ENCODE measurements at regions not wholly inside any gene's neighbourhood (a gene's known extent, or its start where the extent isn't known, plus 50 kb on each side); places are given as distances from the start of the nearest gene placed in this dataset.

GRCh38 chr16:26688699-26689098 is 378.0 kb upstream of the C16orf82 start:
- Mint-ChIP-seq H3K36me3 (ENCODE audit: low read depth) (no peaks in the 10 kb centered on the region), H3K27ac (no peak overlapping the region), H3K9me3 (peaks cover 4% of the 10 kb centered on the region), H3K4me3 (no peak overlapping the region), H3K4me1 (no peaks in the 10 kb centered on the region), H3K27me3 (peaks cover 19% of the 10 kb centered on the region)
- ATAC-seq (ENCODE audit: low read depth): no peak
- CTCF ChIA-PET: no interaction called here
- intact Hi-C loops (cut with micrococcal nuclease): no loop called here
- TF ChIP-seq CTCF (IDR thresholded peaks at IDR 0.05): no peak
- POLR2A ChIA-PET: no interaction called here
- no peak for DNase-seq

- TF ChIP-seq CTCF (IDR thresholded peaks at IDR 0.05): no peak
- ATAC-seq (ENCODE audit: low read depth) (no peak), DNase-seq (no peak)
- Mint-ChIP-seq H3K36me3 (ENCODE audit: low read depth) (no peaks in the 10 kb centered on the region), H3K27ac (no peak overlapping the region), H3K27me3 (peaks cover 30% of the 10 kb centered on the region), H3K9me3 (peaks cover 16% of the 10 kb centered on the region), H3K4me1 (no peaks in the 10 kb centered on the region), H3K4me3 (no peak overlapping the region)
- POLR2A ChIA-PET: no interaction called here
- CTCF ChIA-PET: no interaction called here
- intact Hi-C loops (cut with micrococcal nuclease): no loop called here
Measured at GRCh38 chr16:26692658-26693057, 374.1 kb upstream of the C16orf82 start.

- H3K4me3 Mint-ChIP-seq: no peak overlapping the region
- ATAC-seq (ENCODE audit: low read depth) (no peak), DNase-seq (no peak)
- peaks cover 18% of the 10 kb centered on the region for H3K27me3 Mint-ChIP-seq
- H3K36me3 Mint-ChIP-seq (ENCODE audit: low read depth): no peaks in the 10 kb centered on the region
- no peak overlapping the region for H3K27ac Mint-ChIP-seq
- H3K9me3 Mint-ChIP-seq: peaks cover 23% of the 10 kb centered on the region
- TF ChIP-seq CTCF (IDR thresholded peaks at IDR 0.05): no peak
- intact Hi-C loops (cut with micrococcal nuclease): no loop called here
- peaks cover 7% of the 10 kb centered on the region for H3K4me1 Mint-ChIP-seq
- POLR2A ChIA-PET: no interaction called here
- CTCF ChIA-PET: no interaction called here
Measured at GRCh38 chr16:26697807-26698206, 368.9 kb upstream of the C16orf82 start.

- Mint-ChIP-seq H3K27me3 (peaks cover 16% of the 10 kb centered on the region), H3K4me1 (peaks cover 7% of the 10 kb centered on the region), H3K9me3 (peaks cover 15% of the 10 kb centered on the region), H3K27ac (no peak overlapping the region), H3K36me3 (ENCODE audit: low read depth) (no peaks in the 10 kb centered on the region), H3K4me3 (no peak overlapping the region)
- intact Hi-C loops (cut with micrococcal nuclease): no loop called here
- no peak for ATAC-seq (ENCODE audit: low read depth)
- ChIA-PET CTCF (no interaction called here), POLR2A (no interaction called here)
- no peak for TF ChIP-seq CTCF (IDR thresholded peaks at IDR 0.05)
- DNase-seq: no peak
Measured at GRCh38 chr16:26700250-26700649, 366.5 kb upstream of the C16orf82 start.

GRCh38 chr16:26701243-26701886 is 365.4 kb upstream of the C16orf82 start:
- no peak for DNase-seq
- H3K4me1 Mint-ChIP-seq: peaks cover 7% of the 10 kb centered on the region

More at GRCh38 chr16:26701243-26701886, 365.4 kb upstream of the C16orf82 start:
- Mint-ChIP-seq H3K4me3 (no peak overlapping the region), H3K27ac (no peak overlapping the region), H3K9me3 (peaks cover 11% of the 10 kb centered on the region), H3K36me3 (ENCODE audit: low read depth) (no peaks in the 10 kb centered on the region), H3K27me3 (peaks cover 19% of the 10 kb centered on the region)
- CTCF ChIA-PET: no interaction called here
- intact Hi-C loops (cut with micrococcal nuclease): no loop called here
- ATAC-seq (ENCODE audit: low read depth): no peak
- POLR2A ChIA-PET: no interaction called here
- TF ChIP-seq CTCF (IDR thresholded peaks at IDR 0.05): no peak

Data from activated B cell treated with CpG ODN at 0.5 μM for 24 hours (primary cell).